HG02798 (cell line): ENCODE measurements at regions not wholly inside any gene's neighbourhood (a gene's known extent, or its start where the extent isn't known, plus 50 kb on each side); places are given as distances from the start of the nearest gene placed in this dataset.

Source experiments
- ATAC-seq: cut with Tn5 transposase; IDR thresholded peaks from one replicate; pipeline ENCODE4 v1.9.1; 2021; ENCODE audit warnings: mild to moderate bottlenecking; ENCODE audit not compliant: unreplicated experiment, poor library complexity

DNA sequence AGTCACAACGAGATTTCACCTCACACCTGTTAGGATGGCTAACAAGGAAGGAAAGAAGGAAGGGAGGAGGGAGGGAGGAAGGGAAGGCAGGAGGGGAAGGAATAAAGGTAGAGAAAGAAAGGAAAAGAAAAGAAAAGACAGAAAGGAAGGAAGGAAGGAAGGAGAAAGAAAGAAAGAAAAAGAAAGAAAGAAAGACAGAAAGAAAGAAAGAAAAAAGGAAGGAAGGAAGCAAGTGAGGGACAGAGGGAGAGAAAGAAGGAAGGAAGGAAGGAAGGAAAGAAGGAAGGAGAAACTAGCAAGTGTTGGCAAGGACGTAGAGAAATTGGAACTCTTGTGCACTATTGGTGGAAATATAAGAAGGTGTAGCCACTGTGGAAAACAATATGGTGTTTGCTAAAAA is 52.2 kb downstream of the CCDC185 start:
- no peak for ATAC-seq

DNA sequence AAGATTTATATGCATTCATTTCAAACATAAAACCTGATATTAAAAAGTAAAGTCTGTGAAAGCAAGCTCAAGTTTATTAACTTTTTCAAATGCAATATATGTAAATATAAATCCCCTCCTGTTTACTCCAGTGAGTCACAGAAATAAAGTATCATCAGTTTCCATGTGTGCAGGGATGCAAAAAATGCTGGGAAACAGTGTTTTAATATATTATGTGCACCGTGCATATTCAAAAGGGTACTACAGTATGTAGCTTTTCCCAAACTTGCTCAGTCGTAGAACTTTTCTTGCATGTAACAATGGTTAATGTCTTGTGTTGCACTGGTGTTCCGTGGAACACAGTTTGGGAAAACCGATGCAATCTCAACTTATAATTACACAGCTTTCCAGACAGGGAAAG is 60.7 kb downstream of the CCDC185 start:
- ATAC-seq: no peak

DNA sequence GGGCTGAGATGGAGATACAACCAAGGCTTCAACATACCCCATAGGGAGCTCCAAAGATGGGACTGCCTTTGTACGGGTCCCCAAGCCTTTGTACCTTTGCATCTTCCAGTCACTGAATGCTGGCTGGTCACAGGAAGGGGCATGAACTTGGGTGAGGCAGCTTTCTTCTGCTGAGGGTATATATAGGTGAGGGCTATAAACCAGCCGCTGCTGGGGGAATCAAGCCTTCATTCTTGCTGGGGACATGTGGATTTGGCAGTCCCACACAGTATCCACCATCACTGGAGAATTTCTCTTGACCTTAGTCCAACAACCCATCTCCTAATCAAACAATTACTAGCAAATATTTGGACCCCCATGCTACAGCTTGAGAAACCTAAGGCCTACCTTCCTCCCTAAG is 61.7 kb downstream of the CCDC185 start:
- no peak for ATAC-seq

DNA sequence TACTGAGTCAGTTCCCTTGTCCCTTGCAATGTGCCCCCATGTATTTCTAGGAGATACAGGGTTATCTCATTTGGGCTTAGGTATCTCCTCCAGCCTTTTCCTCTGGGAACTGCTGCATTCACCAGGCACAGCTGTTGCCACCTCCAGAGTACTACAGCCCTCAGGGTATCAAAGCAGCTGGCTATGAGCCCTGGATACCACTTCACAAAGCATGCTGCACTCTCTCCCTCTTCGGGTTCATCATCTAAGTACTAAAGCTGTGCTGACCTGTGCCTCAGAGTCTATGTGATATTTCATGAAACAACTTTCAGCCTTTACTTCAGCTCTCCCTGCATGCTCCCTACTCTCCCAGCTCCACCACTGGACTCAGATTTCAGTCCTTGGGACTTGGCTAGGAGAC is 62.3 kb downstream of the CCDC185 start:
- no peak for ATAC-seq

DNA sequence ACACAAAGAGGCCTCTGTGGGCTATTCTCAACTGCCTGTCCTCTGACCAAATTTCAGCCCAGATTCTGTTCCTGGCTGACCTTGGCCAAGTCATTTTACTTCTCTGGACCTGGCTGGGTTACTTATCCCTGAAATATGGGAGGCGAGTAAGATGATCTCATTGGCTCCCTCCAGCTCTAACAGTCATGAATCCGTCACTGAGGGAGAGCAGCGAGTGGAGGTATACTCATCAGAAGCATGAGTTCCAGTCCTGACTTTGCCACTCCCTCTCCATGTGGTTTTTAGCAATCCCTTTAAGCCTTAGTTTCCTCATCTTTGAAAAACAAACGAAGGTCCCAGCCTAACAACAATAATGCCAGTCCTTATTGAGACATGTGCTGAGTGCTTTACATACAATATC is 63.5 kb downstream of the CCDC185 start:
- ATAC-seq: no peak

DNA sequence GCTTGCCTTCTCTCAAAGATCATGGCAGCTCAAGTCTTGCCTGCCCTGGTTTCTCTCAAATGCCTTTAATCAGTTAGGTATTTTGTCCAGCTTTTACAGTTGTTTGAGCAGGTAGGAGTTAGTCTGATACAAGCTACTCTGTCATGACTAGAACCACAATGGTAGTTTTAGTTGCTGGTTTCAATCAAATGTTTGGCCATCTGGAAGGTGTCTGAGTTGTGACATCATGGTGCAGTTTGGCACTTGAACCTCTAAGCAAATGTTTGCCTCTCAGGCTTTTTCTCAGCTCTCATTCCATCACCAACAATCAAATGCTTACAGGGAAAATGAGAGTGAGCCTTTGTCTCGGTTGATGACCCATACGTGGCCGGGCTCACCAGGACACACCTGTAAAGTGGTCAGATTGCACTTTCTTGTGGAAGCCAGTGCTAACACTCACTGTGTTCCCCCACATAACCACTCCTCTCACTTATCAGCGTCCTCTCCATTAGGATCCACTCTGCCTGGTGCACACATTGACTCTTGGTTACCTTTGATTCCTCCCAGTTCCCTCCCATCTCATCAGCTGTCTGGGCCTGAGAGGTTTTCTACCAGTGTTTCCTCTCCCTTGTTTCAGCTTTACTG is 67.5 kb downstream of the CCDC185 start:
- ATAC-seq: no peak

DNA sequence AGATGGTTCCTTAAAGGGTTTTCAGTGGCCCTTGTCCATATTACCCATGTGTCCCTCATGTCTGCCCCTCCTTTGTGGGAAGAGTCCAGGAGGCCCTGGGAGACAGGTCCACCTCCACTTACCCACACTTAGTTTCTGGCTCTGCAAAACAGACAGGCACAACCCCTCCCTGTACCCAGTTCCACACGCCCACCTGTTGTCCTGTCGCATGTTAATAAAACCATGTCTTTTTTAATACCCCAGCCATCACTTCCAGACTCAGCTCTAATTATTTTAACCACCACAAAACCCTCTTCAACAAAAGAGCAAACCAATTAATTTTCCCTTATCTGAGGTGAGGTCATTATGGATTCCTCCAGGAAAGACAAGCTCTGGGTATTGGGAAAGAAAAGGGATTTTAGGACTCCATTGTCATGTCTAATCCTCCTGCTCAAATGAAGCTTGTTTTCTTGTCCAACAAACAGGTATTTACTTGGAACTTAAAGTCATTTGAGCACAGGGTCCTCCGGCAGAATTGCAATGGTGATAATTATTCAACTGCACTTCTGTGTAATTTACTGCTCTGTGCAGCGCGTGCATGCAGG is 68.9 kb downstream of the CCDC185 start:
- no peak for ATAC-seq

DNA sequence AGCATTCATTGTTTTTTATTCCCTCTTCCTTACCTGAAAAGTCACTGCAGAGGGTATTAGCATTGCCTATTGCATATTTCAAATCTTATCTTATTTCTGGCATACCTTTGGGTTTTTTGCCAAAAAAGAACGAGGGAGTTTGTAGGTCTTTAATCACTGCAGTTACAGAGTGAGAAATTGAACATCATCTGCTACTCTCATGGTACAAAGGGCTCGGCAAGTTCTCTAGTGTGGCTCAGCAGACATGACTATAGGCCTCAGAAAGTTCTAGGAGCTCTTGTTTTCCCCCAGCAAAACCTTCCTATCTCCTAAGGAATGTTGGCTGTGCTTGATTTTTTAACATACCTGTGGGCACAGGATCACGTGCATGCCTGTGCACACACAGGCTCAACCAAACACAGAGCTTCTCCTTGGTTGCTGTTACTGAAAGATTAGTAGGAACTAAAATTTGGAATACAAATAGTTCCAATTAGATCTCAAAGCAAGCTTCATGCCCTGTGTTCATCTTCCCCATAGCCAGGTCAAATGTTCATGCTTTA is 69.7 kb downstream of the CCDC185 start:
- ATAC-seq: no peak

DNA sequence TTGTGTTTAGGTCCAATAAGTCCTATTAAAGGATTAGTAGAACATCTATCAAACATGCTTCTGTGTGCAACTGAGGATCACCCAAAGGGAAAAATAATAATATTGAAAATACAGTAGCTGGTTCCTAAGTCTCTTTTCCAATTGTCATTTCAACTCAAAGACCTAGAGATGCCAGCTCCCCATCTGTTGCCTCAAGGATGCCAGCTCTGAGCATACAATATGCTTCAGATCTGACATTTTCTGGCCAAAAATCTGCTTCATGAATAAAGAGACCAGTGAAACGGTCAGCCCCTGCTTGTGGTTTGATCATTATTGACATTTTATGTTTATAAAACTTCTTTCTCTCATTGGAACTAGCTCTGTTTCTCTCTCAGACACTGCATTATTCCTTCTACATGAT is 72.9 kb downstream of the CCDC185 start:
- ATAC-seq: no peak

DNA sequence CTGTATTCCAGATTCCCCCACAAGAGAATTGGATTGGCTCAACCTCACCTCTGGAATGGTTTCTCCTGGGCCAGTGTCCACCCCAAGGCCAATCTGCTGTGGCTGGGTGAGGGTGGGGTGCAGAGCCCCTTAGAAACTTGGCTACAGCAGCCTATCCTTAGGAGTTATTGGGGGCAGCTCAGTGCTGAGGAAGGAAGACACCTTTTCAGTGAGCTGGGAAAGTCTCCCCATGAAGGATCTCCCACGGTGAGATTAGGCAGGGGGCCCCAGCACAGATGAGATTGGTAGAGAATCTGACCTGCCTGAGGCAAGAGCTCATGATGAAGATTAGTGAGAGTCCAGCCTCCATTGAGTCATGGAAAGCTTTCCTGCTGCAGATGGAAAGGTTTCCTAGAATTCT is 78.4 kb downstream of the CCDC185 start:
- no peak for ATAC-seq

DNA sequence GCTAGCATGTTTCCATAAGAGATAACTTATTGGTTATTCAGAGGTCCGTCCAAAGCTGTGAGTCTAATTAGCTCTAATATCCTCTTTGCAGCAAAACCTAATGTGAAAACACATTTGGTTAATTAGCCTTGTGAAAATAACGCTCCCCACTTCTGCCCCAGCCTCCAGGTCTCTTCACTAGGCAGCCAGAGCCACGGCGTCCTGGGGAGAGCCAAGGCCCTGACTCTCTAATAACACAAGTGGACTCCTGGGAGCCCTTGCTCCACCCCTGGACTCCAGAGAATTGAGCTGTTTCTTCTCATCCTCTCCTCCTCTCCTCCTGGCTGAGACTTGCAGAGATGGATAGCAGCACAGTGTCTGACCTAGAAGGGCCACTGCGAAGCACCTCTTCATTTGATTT is 78.8 kb downstream of the CCDC185 start:
- no peak for ATAC-seq

DNA sequence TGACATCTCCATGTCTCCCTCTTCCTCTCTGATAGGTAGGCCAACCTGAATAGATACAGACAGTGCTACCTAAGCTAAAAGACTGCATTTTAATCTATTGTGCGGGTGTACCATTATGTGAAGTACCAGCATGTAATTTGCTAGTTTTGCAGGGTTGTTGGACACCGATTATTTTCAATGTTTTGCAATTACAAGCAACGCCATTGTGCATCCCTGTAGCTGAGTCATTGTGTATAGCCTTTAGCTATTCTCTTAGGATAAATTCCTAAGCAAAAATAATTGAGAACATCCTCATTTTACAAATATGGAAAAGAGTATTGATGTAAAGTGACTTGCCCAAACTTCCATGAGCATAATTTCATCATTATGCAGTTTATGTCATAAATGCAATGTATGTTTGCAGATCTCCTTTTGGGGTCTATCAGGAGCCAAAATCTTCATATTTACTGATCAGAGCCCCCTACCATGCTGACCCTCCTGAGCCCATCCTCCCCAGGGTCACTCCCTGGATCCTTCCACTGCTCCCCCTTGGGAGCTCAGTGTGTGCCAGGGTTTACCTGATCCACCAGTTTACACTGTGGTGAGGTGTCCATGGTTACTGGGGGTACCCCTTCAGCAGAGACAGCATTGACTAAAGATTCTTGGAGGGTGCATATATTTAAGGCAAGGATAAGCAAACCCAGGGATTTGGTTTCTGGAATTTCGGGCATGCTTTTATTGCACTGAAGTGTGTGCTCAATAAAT is 80.6 kb downstream of the CCDC185 start:
- no peak for ATAC-seq

DNA sequence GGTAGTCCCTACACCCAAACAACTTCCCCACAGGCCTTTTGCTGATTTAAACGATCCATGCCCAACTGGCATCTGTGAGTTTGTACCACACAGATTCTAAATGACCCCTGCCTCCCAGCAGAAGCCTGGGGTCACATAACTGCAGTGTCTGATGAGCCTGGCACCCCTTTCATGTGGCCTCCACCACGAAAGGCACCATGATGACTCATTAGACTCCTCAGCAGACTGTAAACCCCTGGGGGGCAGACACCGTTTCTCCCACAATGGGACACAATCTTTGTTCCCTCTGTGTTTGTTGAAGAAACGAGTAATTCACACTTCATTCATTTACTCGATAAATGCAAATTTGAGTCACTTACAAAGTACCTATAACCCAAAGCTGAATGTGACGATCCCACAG is 81.6 kb downstream of the CCDC185 start:
- ATAC-seq: no peak

DNA sequence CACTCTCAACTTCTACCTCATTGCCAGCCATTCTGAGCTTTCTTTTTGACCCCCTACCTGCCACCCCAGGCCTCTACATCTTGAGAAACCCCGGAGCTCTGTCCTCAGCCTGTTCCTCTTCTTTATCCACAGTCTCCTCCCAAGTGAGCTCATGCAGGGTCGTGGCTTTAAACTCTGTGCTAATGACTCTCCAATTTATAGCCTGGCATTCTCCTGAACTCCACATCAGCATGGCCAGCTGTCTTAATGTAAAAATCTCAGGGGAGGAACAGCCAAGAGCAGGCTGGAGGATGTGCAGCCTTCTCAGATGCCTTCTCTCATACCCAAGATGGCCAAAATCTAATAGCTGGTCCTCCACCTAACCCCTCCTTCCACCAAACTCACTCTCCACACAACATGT is 84.2 kb downstream of the CCDC185 start:
- ATAC-seq: no peak

DNA sequence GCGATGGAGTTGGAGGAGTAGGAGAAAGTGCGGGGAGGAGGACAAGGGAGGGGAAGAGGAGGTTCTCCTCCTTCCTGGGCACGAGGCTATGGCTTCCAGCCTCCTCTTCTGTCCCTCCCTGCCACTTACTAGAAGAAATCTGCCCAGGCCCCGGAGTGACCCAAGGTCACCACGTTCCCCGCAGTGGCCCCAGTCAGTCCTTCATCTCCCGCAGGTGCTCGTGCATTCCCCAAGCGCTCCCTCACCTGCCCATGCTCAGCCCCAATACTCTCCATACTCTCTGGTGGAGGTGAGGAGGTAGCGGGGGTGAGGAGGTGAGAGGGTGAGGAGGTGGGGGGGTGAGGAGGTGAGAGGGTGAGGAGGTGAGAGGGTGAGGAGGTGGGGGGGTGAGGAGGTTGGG is 85.4 kb downstream of the CCDC185 start:
- no peak for ATAC-seq

DNA sequence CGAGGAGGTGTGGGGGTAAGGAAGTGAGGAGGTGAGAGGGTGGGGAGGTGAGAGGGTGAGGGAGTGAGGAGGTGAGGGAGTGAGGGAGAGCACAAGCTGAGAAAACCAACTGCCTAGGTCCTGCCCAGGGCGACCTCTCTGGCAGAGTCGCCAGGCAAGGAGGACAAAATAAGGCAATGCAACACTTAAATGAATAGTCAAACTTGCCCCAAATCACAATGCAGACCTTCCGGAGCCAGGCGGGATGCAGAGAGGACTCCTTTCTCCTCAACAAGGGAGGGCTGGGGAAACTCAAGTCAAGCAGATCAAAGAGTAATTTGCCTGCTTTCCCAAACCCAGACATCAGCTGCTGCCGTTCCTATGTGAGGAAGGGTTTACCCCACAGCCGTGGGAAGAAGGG is 86.0 kb downstream of the CCDC185 start:
- no peak for ATAC-seq

DNA sequence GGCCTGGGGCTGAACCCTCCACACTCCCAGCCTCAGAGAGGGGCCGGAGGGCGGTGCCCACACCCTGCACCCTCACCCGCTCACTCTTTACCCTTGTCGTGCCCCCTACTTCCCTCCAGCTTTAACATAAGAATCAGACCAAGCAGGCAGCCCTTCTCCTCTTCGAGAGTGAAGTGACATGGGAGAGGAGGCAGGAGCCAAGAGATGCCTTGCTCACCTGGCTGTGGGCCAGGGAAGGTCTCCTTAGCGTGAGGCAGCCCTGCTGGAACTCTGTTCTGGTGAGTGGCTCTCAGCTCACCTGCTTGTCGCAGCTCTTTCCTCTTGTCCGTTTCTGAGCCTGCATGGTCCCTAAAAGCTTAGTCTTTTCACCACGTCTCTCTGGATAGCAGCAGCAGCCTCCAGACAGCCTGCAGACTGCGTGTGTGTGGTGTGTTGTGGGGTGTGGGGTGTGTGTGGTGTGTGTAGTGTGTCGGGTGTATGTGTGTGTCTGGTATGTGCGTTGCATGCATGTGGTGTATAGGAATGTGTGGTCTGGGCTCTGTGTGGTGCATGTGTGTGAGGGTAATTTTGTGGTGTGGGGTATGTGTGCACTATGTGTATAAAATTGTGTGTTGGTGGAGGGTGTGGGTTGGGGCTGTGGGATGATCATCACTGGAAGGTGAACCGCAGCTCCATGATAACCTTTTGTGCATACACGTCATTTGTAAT is 86.7 kb downstream of the CCDC185 start:
- ATAC-seq: no peak

DNA sequence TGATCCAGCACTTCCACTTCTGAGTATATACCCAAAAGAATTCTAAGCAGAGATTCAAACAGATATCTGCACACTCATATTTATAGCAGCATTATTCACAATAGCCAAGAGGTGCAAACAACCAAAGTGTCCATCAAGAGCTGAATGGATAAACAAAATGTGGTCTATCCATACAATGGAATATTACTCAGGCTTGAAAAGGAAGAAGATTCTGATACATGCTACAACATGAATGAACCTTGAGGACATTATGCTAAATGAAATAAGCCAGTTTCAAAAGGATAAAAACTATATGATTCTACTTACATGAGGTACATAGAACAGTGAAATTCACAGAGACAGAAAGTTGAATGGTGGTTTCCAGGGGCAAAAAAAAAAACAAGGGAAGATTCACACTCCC is 88.9 kb downstream of the CCDC185 start:
- no peak for ATAC-seq

DNA sequence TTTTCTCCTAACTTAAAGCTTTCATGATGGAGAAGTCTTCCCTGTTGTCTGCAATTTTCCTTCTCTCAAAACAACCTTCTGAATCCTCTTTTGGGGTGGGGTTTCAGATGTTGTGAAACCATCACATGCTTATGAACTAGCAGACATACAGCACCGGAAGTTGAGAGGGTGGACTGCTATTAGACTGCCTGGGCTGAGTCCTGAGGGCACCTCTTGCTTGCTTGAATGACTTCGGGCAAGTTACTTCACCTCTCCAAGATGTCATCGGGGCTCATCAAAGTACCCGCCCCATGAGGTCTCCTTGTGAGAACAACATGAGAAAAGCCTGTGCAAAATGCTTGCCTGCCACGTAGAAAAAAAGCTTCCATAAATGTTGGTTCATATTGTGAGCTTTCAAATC is 89.6 kb downstream of the CCDC185 start:
- peak; percentile 67 for ATAC-seq

DNA sequence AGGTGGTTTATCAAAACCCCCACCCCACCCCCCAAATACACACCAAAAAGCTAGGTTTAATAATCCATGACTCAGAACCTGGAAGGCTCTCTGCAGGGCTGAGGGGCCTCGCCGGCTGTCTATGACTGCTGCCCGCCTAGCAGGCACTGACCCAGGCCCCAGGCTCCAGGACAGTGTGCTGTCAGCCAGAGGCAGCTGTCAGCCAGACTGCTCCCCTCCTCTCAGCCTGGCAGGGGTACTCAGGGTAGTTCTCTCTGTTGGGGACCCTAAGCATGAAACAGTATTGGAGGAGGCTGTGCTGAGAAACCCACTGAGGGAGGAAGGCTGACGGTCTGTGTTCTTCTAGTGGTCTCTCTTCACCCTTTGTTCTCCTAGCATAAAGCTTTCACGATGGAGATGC is 90.3 kb downstream of the CCDC185 start:
- ATAC-seq: no peak

DNA sequence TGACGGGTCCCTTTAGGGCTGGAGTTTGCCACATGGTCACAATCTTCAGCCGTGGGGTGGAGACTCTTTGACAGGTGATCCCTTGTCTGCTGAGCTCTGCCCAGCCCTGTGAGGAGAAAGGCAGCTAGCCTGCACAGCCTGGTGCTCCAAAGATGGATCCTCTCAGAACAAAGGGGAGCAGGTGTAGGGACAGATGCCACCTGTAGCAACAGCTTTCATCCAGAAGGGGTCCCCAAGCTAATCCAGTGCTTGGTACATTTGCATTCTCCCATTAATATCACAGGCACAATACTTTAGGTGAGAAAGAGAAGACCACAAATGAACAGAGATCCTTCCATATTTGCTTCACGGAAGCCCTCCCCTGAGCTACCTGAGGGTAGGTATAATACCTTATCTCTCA is 93.2 kb downstream of the CCDC185 start:
- ATAC-seq: no peak
